ENCODE measurements at regions not wholly inside any gene's neighbourhood (a gene's known extent, or its start where the extent isn't known, plus 50 kb on each side); places are given as distances from the start of the nearest gene placed in this dataset.

DNA sequence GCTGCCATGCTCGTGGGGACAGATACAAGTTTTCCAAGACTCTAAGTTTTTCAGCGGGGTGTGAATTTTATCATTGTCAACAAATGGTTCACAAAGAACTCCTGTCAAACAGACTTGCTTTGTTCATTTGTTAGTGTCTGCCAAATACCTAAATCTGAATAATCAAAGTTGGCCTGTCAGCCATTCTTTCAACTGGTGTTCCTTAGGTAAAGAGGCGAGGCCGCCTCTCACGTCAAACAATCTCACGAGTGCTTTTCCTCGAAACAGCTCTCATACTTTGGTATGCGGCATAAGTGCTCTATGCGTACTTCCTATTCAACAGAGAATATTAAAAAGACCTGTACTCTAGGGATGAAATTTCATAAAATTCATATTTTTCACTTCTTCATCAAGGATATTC lies 51.4 kb upstream of the KANK4 start:
- no peaks in the 10 kb centered on the region for H3K27me3 ChIP-seq
- H3K4me3 ChIP-seq = no peak overlapping the region
- H3K4me1 ChIP-seq = no peaks in the 10 kb centered on the region
- no peak overlapping the region for H3K4me2 ChIP-seq
- TF ChIP-seq Cebpa-rat (IDR thresholded peaks at IDR 0.05) = no peak
- no peak overlapping the region for H3K9ac ChIP-seq
- H3K36me3 ChIP-seq = no peaks in the 10 kb centered on the region
- no peak overlapping the region for H3K27ac ChIP-seq
- H4K20me1 ChIP-seq = no peaks in the 10 kb centered on the region
- peaks cover 0 to 8% (median 6%) of the 10 kb centered on the region in 11 experiments; a peak in 9 of 22 replicates for H3K9me3 ChIP-seq (replicated peaks in 1 of 11)

DNA sequence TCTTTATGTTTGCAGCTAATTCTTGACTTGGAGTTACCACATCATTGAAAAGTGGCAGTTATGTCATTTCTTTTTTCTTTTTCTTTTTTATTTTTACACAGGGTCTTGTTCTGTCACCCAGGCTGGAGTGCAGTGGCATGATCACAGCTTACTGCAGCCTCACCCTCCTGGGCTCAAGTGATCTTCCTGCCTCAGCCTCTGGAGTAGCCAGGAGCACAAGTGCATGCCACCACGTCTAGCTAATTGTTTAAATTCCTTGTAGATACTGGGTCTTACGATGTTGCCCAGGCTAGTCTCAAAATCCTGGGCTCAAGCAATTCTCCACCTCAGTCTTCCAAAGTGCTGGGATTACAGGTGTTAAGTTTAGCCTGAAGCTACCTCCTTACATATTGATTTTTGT lies 52.1 kb upstream of the KANK4 start:
- peaks cover 0 to 8% (median 6%) of the 10 kb centered on the region in 11 experiments; a peak in 9 of 22 replicates for H3K9me3 ChIP-seq (replicated peaks in 1 of 11)
- no peak for TF ChIP-seq Cebpa-rat (IDR thresholded peaks at IDR 0.05)
- no peak overlapping the region for H3K4me3 ChIP-seq
- no peaks in the 10 kb centered on the region for H3K4me1 ChIP-seq
- H3K27me3 ChIP-seq = no peaks in the 10 kb centered on the region
- H3K4me2 ChIP-seq = no peak overlapping the region
- H3K9ac ChIP-seq = no peak overlapping the region
- H3K27ac ChIP-seq = no peak overlapping the region
- H3K36me3 ChIP-seq = no peaks in the 10 kb centered on the region
- H4K20me1 ChIP-seq = no peaks in the 10 kb centered on the region

DNA sequence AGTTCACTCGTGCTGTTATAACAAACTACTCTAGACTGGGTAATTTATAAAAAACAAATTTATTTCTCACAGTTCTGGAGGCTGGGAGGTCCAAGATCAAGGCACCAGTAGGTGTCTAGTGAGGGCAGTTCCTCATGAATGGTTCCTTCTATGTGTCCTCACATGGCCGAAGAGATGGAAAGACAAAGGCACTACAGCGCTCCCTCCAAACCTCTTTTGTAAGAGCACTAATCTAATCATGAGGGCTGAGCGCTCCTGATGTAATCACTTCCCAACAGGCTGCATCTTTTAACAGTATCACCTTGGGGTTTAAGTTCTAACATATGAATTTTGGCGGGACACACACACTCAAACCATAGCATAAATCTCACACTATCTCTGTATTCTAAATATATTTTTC lies 54.0 kb upstream of the KANK4 start:
- no peaks in the 10 kb centered on the region for H3K36me3 ChIP-seq
- peaks cover 0 to 12% (median 6%) of the 10 kb centered on the region in 11 experiments; a peak in 13 of 22 replicates for H3K9me3 ChIP-seq (replicated peaks in 1 of 11)
- no peak for TF ChIP-seq Cebpa-rat (IDR thresholded peaks at IDR 0.05)
- H3K9ac ChIP-seq = no peak overlapping the region
- H4K20me1 ChIP-seq = no peaks in the 10 kb centered on the region
- no peak overlapping the region for H3K4me2 ChIP-seq
- no peaks in the 10 kb centered on the region for H3K27me3 ChIP-seq
- H3K4me3 ChIP-seq = no peak overlapping the region
- no peak overlapping the region for H3K27ac ChIP-seq
- H3K4me1 ChIP-seq = no peaks in the 10 kb centered on the region

DNA sequence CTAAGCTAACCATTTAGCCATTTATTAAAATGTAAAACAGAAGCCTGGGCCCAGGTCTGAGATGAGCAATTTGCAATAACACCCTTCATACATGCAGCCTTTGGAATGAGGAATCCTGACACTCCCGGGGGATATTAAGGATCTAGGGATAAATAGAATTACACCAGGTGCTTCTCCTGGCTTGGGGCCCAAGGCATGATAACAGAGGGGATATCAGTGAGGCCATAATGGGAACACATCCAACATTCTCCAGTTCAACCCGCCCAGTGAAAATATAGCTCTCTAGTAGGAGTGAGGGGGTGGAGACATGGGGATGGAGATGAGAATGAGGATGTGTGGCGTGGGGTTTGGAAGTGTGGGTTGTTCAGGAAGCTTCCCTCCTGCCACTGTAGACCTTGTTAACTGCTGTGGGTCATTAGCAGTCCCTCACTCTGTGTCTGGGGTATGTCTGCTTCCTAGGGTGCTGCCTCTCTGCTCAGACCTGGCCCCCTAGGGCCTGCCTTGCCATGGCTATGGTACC lies 57.9 kb upstream of the KANK4 start:
- Histone ChIP-seq H3K27ac (no peak overlapping the region), H3K36me3 (no peaks in the 10 kb centered on the region), H3K27me3 (no peaks in the 10 kb centered on the region), H3K9ac (no peak overlapping the region), H3K4me2 (no peak overlapping the region), H3K4me3 (no peak overlapping the region), H4K20me1 (no peaks in the 10 kb centered on the region), H3K9me3 (replicated peaks in 1 of 11) (peaks cover 0 to 16% (median 7%) of the 10 kb centered on the region in 11 experiments; a peak in 13 of 22 replicates), H3K4me1 (no peaks in the 10 kb centered on the region)
- TF ChIP-seq Cebpa-rat (IDR thresholded peaks at IDR 0.05) = no peak

DNA sequence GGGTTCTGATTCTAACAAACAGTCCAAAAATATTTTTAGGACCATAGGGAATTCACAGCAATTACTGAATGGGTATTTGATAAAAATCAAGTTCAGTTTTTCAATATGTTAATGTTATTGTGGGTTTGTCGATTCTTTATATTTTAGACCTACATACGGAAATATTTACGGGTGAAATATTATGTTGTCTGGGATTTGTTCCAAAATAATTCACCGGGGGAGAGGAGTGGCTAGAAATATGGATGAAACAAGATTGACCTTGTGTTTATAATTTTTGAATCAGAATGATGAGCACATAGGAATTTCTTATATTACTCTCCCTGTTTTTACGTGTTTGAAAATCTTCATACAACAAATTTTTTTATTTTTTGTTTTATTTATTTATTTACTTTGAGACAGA lies 56.7 kb upstream of the USP1 start:
- Histone ChIP-seq H3K36me3 (no peaks in the 10 kb centered on the region), H3K9ac (no peak overlapping the region), H3K27ac (no peak overlapping the region), H3K27me3 (no peaks in the 10 kb centered on the region), H3K4me2 (no peak overlapping the region), H3K9me3 (replicated peaks in 1 of 11) (peaks cover 0 to 16% (median 7%) of the 10 kb centered on the region in 11 experiments; a peak in 13 of 22 replicates), H3K4me1 (peaks cover 0 to 11% (median 8%) of the 10 kb centered on the region in 10 experiments; a peak in 7 of 20 replicates), H3K4me3 (no peak overlapping the region), H4K20me1 (no peaks in the 10 kb centered on the region)
- no peak for TF ChIP-seq Cebpa-rat (IDR thresholded peaks at IDR 0.05)

DNA sequence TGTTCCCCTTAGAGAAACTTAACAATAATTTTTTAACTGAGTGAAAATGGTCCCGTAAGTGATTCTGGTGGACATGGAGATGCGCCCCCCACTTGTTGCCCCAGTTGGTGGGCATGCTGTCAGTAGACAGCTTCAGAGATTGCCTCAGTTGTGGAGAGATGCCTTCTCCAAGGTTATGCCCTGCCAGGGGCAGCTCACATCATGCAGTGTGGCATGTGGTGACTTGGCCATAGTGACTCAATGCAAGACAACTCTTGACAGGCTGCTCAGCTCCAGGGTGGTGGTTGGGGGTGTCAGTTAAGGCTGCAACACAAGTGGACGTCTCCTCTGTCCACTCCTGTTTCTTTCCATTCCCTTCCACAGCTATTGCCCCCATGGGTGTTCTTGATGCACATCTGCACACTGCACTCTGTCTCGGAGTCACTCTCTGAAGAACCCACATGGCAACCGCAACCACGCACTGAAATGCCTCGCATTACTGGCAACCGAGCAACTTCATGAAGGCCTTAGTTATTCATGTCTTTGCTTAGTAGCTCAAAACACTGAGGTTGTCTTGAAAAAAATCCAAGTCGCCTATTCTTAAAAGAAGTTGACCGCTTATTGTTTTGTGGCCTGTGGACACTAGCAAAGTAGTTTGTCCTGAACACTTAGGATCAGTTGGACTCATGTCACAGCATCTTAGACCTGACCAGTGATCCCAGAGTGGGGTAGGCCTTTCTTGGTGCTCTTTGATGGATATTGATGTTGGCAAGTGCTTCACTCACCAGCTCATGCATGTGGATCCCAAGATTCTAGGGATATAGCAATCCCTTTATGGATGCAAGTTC lies 54.8 kb upstream of the USP1 start:
- H3K4me3 ChIP-seq = no peak overlapping the region
- TF ChIP-seq Cebpa-rat (IDR thresholded peaks at IDR 0.05) = no peak
- H3K4me2 ChIP-seq = no peak overlapping the region
- no peaks in the 10 kb centered on the region for H4K20me1 ChIP-seq
- no peak overlapping the region for H3K27ac ChIP-seq
- peaks cover 0 to 11% (median 8%) of the 10 kb centered on the region in 10 experiments; a peak in 7 of 20 replicates for H3K4me1 ChIP-seq
- H3K9ac ChIP-seq = no peak overlapping the region
- H3K36me3 ChIP-seq = no peaks in the 10 kb centered on the region
- H3K27me3 ChIP-seq = no peaks in the 10 kb centered on the region
- peaks cover 0 to 16% (median 7%) of the 10 kb centered on the region in 11 experiments; a peak in 13 of 22 replicates for H3K9me3 ChIP-seq (replicated peaks in 1 of 11)

DNA sequence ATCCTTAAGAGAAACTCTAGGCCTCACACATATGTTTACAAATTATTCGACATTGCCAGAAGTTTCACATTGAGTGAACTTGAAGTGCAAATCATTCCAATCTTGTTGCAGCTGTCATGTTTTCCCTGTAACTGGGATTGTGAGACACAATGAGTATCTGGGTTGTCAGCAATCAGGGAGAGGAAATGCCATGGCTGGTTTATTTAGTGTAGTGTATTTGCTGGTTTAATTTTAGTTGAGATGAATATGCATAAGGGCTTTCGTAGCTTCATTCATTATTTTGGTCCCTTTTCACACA lies 54.2 kb upstream of the USP1 start:
- Histone ChIP-seq H3K9ac (no peak overlapping the region), H3K9me3 (replicated peaks in 1 of 11) (peaks cover 0 to 11% (median 7%) of the 10 kb centered on the region in 11 experiments; a peak in 13 of 22 replicates), H3K36me3 (no peaks in the 10 kb centered on the region), H4K20me1 (no peaks in the 10 kb centered on the region), H3K27ac (no peak overlapping the region), H3K27me3 (no peaks in the 10 kb centered on the region), H3K4me3 (no peak overlapping the region), H3K4me2 (no peak overlapping the region), H3K4me1 (peaks cover 0 to 11% (median 8%) of the 10 kb centered on the region in 10 experiments; a peak in 7 of 20 replicates)
- no peak for TF ChIP-seq Cebpa-rat (IDR thresholded peaks at IDR 0.05)

DNA sequence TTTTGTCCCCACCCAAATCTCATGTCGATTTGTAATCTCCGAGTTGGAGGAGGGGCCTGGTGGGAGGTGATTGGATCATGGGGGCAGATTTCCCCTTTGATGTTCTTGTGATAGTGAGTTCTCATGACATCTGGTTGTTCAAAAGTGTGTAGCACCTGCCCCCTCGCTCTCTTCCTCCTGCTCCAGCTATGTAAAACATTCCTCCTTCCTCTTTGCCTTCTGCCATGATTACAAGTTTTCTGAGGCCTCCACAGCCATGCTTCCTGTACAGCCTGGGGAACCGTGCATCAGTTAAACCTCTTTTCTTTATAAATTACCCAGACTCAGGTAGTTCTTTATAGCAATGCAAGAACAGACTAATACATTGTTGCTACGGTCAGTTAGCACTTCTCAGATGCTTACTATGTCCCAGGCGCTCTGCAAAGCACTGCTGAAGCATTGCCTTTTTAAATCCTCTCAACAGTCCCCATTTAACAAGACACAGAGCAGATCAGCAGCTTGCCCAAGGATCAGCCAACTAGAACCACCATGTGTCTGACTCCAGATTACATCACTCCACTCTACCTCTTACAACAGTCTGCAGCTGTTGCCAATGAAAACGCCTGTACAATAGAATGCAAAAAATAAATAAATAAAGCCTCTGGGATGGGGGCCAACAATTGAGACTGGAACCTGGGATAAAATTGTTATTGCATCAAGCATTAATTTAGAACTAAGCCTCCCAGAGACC lies 52.4 kb upstream of the USP1 start:
- H3K27me3 ChIP-seq = no peaks in the 10 kb centered on the region
- peak overlapping the region in 4 of 11 experiments; percentile 35 to 64 (median 54); a peak in 9 of 22 replicates for H3K27ac ChIP-seq
- H3K36me3 ChIP-seq = no peaks in the 10 kb centered on the region
- no peak overlapping the region for H3K4me3 ChIP-seq
- no peaks in the 10 kb centered on the region for H4K20me1 ChIP-seq
- H3K9ac ChIP-seq = no peak overlapping the region
- H3K9me3 ChIP-seq (replicated peaks in 1 of 11) = no peaks in the 10 kb centered on the region
- H3K4me1 ChIP-seq = peaks cover 0 to 11% (median 8%) of the 10 kb centered on the region in 10 experiments; a peak in 7 of 20 replicates
- peak in 2 of 11 experiments; percentile 42 to 46; a peak in 3 of 22 replicates for TF ChIP-seq Cebpa-rat (IDR thresholded peaks at IDR 0.05)
- H3K4me2 ChIP-seq = peak overlapping the region in 7 of 11 experiments; percentile 11 to 50 (median 26); a peak in 9 of 22 replicates

DNA sequence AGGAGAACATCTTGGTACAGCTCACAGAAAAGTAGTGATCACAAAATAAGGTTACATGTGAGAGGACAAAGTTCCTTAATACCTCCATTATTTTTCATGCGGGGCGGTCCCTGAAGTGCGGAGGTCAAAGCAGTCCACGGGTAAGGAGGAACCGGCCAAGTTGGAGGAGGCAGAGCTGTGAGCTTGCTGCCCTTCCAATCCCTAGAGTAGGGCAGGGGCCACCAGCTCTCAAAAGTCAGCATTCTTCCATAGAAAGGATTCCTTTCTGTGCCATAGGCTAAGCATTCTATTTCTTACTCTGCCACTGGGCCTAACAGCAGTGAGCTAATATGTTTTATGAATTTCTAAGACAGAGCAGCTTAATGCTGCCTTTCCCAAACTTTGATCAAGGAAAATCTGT lies 50.9 kb upstream of the USP1 start:
- Histone ChIP-seq H4K20me1 (no peaks in the 10 kb centered on the region), H3K4me2 (no peak overlapping the region), H3K36me3 (no peaks in the 10 kb centered on the region), H3K27me3 (no peaks in the 10 kb centered on the region), H3K9me3 (replicated peaks in 1 of 11) (no peaks in the 10 kb centered on the region), H3K4me1 (peaks cover 0 to 11% (median 8%) of the 10 kb centered on the region in 10 experiments; a peak in 7 of 20 replicates), H3K4me3 (no peak overlapping the region), H3K9ac (no peak overlapping the region), H3K27ac (0 out of 22 replicates have a peak overlapping the region, but pooled peaks of 1 of the 11 experiments have one; percentile 58)
- no peak for TF ChIP-seq Cebpa-rat (IDR thresholded peaks at IDR 0.05)

Measured in BLaER1 treated with 17β-estradiol and CSF1 and Interleukin-3, amounts not matched to agents 10 nM and 100 nM (cell line).